GM18520 (cell line): ENCODE measurements at regions not wholly inside any gene's neighbourhood (a gene's known extent, or its start where the extent isn't known, plus 50 kb on each side); places are given as distances from the start of the nearest gene placed in this dataset.

Experiments used
- ATAC-seq: cut with Tn5 transposase; IDR thresholded peaks from one replicate; pipeline ENCODE4 v1.9.1; 2021; ENCODE audit not compliant: unreplicated experiment

DNA sequence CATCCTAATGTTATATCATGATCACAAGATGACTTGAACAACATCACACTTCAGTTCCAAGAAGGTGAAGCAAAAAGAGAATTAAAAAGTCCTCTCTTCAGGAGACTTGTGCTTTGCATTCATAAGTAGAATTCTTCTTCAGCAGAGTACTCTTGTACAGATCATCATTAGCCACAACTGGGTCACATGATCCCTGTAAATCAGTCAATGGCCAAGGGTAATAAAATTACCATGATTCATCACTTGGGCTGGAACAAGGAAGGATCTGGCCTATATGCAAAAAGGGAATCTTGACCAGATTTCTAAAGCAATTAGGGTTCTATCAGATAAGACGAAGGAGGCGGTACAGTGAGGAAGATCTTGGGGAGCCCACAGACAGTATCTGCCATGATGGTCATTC, 458.0 kb upstream of the DEPDC1 start:
- no peak for ATAC-seq

GRCh38 chr1:68955424-68955823, 458.5 kb upstream of the DEPDC1 start:
- no peak for ATAC-seq

DNA sequence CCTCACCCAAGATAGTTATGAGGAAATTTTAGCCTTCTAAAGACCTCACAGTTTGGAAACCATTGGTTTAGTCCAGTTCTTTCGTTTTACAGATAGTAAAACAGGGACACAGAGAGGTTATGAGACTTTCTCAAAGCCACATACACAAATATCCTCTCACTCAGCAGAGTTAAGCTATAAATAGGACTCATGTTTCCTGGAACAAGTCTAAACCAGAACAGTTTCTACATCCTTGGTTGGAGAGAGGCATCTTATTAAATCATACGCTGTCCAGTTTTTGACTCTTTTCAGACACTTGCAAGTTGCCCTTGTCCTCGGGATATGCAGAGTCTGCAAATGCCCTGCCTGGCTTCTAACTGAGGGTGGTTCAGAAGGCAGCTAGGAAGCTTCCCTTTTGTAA, 462.1 kb upstream of the DEPDC1 start:
- ATAC-seq: no peak

DNA sequence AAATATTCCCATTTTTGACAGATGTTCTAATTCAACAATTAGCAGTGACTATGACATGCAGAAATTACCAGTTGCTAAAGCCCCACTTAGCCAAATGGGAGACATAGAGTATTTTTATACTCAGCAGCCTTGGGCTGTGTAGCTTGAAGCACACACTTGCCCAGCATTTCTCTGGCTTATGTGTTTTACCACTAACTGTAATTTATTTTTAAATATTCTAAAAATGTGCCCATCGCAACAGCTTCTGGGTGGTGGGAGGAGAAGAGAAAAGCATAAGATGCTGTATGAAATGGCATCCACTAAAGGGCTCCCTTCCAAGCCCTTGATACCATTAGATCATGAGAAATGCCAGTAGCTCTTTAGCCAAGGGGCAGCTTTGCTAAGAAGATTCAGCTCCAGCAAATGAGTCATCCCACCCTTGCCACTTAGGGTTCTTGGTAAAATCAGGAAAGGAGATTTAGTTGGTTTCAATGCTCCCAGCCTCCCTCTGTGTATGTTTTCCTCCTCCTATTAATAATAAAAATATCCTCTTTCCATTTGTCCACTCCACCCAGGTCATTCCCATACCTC, 462.7 kb upstream of the DEPDC1 start:
- ATAC-seq: no peak

DNA sequence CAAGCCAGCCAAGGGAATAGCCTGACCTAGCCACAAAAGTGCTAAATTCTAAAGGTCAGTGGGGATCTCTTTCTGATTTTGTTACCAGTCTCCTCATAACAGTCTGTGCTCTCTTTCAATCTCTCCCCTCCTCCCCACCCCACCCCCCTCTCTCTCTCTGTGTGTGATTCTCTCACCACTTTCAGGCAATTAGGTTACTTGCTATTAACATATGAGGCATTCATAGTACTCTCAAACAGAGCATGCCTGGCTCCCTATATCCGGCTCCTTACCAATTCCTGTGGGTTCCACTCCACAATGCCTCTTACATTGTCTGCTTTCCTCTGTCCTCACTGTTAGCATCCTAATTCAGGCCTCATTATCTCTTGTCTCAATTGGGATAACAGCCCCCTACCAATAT, 464.3 kb upstream of the DEPDC1 start:
- ATAC-seq: no peak

- no peak for ATAC-seq
Observed at GRCh38 chr1:68963353-68963752, 466.5 kb upstream of the DEPDC1 start.

GRCh38 chr1:68969441-68969840, 472.6 kb upstream of the DEPDC1 start:
- peak; percentile 77 for ATAC-seq

GRCh38 chr1:68970571-68970970, 473.7 kb upstream of the DEPDC1 start:
- no peak for ATAC-seq

GRCh38 chr1:68973459-68974244, 476.8 kb upstream of the DEPDC1 start:
- no peak for ATAC-seq

GRCh38 chr1:68974447-68974846, 477.6 kb upstream of the DEPDC1 start:
- ATAC-seq: no peak

DNA sequence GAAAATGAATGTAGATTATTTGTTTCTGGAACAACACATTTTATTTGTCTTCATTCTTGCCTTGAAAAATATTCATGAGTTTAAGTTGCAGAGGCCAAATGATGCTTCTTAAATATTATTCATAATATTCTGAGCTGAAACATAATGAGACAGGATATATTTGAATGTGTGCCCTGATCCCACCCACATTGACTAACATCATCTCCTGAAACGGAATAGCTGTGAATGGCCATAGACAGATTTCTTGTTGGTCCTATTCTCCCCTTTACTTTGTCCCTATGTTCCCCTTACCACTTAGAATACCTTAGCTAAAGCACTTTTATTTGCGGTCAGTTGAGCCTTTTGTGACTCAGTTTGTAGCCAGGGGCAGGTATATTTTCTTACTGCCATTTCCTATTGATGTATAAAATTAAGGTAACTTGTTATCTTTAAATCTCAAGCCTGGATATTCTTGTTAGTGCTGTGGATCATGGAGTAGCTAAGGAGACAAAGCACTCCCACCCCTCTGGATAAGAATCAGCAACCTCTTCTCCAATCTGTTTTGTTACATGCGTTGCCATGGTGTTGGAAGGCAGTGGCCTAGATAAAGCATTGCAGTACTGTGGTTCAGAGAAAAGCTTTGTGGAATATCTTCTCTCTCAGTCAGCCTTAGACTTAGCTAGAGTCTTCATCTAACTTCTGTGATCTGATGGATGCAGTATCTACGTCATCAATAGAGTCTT, 478.5 kb upstream of the DEPDC1 start:
- no peak for ATAC-seq

DNA sequence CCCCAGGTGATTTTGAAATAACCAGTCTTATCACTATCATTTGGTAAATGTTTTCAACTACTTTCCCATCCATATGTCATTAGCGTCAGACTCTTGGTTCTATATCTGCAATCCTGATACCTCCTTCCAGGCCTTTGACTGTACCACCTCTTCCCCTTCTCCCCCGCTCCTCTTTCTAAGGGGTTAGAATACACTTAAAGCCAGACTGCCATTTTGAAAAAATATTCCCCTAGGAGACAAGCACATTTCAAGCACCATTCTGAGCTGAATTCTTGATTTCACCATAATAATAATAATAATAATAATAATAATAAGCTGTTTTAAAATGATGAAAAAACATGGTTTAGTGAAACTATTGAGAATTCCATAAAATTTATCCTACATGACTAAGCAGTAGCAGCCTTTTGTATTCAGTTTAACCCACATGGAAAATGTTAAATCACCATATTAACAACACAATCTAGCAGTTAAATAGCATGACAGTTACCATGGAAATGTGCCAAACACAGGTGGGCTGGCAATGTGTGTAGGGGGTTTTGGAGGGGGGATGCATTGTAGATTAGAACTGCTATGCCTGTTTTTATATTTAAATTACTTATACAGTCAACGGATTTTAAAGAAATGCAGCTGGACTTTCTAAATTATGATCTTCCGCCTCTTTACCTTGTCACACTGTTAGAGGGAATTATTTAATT, 480.2 kb upstream of the DEPDC1 start:
- ATAC-seq: no peak

GRCh38 chr1:68979891-68980290, 483.0 kb upstream of the DEPDC1 start:
- ATAC-seq: no peak

- ATAC-seq: no peak
Observed at GRCh38 chr1:68984289-68984688, 487.4 kb upstream of the DEPDC1 start.

- no peak for ATAC-seq
Observed at GRCh38 chr1:68994096-68994495, 497.2 kb upstream of the DEPDC1 start.

DNA sequence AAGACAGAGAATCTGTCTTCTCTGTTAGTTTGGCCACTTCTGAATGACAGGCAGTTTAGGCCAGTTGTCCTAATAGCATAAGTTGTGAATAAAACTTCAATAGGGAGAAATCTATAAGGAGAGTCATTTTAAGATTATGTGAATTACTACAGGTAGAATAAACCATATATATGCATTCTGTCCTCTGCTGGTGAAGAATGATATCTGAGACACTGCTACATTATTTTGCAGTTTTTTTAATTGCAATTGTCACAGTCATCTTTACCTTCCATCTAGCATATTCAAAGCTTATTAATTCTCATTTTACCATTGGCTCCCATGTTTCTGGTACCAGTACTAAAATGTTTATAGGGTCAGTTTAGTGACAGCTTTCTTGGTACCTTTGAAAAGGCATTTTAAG, 519.6 kb upstream of the DEPDC1 start:
- ATAC-seq: no peak

DNA sequence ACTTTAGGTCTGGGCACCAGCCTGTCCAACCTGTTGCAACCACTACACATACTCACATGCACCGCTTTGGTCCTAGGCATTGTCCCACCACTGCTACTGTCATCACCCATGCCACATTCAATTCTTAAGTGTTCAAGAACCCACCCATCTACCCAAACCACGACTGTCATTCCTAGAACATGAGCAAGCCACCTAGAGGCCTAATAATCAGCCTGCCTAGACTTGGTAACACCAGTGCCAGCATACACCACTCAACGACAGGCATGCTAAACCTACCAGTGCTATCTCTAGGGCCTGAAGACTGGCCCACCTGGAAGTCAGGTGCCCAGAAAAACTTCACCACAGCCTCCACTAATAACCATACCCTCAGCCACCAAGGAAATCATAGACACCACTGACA, 532.8 kb upstream of the DEPDC1 start:
- no peak for ATAC-seq

DNA sequence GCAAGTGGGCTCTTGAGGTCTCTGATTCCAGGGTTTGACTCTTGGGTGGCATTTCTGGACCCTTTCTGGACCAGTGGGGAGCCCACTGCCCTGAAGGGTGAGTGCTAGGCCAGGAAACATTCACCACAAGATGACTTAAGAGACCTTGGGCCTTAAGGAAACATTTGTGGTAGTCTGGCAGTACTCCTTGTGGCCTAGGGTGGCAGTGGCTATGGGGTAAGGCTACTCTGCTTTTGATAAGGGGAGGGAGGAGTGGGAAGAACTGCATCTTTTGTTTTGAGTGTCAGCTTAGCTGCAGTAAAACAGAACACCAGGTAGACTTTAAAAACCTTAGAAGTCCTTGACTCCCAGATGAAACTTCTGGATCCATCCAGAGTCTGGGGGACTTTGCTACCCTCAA, 529.3 kb upstream of the LRRC7 start:
- no peak for ATAC-seq

DNA sequence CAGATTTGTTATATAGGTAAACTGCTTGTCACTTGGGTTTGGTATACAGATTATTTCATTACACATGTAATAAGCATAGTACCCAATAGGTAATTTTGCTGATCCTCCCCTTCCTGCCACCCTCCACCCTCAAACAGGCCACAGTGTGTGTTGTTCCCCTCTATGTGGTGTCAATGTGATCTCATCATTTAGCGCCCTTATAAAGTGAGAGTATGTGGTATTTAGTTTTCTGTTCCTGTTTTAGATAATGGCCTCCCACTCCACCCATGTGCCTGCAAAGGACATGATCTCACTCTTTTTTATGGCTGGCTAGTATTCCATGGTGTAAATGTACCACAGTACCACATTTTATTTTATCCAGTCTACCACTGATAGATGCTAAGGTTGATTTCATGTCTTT, 522.1 kb upstream of the LRRC7 start:
- ATAC-seq: no peak

DNA sequence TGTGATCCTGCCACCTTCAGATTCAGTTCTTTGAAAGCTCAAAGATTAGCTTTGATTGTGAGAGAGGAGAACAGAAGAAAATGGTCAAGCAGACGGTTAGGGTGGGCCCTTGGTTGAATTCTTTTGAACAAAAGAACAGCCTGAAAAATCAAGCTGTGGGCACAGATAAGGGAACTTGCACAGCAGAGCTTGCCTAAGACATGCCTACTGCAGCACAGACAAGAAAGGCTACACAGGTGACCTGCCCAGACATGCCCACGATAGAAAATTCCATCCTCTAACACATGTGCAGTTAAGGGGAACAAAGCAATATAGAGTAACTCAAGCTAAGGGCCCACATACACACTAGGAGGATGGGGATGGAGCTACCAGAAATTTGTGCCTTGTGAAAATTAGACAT, 512.5 kb upstream of the LRRC7 start:
- peak; percentile 50 for ATAC-seq

DNA sequence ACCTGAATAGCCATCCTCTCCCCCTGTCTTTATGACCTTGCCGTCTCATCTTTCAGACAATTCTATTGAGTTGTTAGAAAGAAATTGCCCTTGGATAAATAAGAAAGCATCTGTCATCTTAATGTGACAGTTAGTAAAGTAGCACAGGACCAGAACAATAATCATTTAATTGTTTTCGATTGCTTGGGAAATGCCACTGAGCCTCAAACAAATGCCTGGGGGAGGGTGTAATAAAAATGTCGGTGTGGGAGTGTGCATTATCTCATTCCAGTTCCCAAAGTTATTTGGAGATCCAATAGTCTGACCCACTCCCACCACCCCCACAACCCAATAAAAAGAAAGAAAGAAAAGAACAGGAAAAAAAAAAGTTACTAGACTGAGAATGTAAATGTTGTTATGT, 509.3 kb upstream of the LRRC7 start:
- ATAC-seq: no peak
